ENCODE measurements at regions not wholly inside any gene's neighbourhood (a gene's known extent, or its start where the extent isn't known, plus 50 kb on each side); places are given as distances from the start of the nearest gene placed in this dataset.
A peak's percentile ranks its signal among the peaks of the same experiment; 100 is the strongest.
"Not testable (repeated sequence)": the region's sequence is repeated elsewhere in the genome, so short reads cannot be mapped to it uniquely, and the experiment has no call there.

DNA sequence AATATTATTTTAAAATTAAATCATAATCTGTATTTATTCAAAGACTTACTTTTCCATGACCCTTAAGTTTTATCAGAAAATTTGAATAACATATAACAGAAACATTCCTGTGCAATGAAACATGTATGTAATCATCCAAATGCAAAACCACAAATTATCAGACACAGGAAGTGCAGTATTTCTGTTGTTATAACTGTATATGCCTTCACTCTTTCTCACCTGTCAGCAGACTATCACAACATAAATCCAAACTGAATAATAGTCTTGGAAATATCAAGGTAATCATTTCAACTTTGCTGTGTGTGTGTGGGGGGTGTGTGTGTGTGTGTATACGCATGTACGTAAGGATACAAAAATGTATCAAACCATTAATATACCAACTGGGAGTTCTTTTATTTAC, 285.9 kb downstream of the SLC7A11 start:
- DNase-seq (ENCODE audit: low read depth in 2 of 2) = peak in 1 of 2 experiments; percentile 24

DNA sequence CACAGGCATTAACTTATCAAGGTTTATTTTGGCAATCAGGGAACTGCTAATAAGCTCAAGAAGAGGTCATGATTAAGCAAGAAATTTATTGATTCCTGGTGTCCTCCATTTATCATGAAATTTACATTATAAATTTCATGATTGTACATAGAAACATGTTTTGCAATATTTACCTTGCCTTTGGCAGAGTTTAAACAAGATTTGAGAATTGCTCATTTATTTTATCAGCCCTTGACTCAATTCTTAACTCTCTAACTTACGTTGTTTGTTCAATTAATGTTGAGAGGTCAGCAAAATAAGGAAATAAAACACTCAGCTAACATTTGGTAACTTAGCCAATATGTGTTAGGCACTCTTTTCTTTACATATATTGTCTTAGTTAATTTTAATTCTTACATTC, 286.6 kb downstream of the SLC7A11 start:
- DNase-seq (ENCODE audit: low read depth in 2 of 2) = no peak

DNA sequence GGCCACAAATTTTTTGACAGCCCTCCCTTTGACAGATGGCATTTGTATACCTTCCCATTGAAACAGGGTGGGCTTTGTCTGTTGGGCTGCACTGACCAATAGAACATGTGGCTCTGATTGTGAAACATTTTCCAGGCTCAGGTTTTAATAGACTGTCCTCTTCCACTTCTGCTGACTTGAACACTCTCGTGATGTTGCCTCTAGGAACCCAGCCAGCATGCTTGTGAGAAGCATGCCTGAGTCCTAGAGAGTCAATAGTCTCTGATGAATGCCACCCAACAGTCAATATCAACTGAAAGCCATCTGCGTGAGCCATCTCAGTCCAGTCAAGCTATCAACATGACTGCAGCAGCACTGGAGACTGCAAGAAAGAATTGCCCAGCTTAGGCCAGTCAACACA, 290.0 kb downstream of the SLC7A11 start:
- DNase-seq (ENCODE audit: low read depth in 2 of 2) = no peak

DNA sequence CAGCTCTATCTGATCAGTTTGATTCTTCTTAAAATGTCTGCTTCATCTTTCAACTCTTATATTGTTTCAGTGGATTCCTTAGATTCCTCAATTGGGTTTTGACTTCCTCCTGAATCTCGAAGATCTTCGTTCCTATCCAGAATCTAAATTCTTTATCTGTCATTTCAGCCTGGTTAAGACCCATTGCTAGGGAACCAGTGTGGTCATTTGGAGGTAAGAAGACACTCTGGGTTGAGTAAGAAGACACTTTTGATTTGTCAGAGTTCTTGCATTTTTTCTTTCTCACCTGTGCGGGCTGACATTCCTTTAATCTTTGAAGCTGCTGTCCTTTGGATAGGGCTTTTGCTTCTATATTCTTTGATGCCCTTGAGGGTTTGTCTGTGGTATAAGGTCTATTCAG, 291.9 kb downstream of the SLC7A11 start:
- no peak for DNase-seq (ENCODE audit: low read depth in 2 of 2)

DNA sequence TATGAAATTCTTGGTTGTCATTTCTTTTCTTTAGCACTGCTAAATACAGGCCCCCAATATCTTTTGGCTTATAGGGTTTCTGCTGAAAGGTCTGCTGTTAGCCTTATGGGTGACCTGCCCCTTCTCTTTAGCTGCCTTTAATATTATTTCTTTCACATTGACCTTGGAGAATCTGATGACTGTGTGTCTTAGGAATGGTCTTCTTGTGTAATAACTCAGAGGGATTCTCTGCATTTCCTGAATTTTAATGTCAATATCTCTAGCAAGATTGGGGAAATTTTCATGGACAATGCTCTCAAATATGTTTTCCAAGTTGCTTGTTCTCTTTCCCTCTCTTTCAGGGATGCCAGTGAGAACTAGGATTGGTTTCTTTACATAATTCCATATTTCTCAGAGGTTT, 292.4 kb downstream of the SLC7A11 start:
- DNase-seq (ENCODE audit: low read depth in 2 of 2) = no peak

DNA sequence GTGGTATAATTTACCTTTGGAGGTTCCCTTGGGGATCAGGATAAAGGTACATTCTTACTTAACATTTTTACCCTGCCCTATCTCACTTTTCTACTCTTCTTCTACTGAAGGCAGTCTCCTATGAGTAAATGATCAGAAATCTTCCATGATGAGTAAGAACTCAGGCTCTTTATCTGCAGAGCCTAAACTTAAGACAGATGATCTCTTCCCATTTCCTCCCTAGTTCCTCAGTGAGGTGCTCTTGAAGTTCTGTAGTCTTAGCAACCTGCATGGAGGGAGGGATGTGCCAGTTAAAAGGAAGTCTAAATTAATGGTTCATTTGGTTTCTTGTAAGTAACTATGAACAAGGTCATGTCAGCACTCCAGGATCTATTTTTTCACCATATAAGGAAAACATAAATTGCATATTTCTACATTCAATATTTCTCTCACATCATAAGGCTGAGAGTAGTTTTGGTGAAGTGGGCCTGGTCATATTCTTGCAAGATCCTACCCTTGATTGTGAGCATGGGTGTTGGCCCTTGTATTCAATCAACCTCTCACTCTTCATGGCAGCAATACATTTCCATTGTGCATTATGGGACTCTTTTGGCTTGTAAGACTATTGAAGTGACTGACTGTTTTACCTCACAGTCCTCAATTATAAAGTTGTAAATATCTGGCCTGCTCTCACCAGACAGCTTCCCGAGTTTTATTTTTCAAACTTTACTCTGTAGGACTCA, 295.5 kb downstream of the SLC7A11 start:
- no peak for DNase-seq (ENCODE audit: low read depth in 2 of 2)

DNA sequence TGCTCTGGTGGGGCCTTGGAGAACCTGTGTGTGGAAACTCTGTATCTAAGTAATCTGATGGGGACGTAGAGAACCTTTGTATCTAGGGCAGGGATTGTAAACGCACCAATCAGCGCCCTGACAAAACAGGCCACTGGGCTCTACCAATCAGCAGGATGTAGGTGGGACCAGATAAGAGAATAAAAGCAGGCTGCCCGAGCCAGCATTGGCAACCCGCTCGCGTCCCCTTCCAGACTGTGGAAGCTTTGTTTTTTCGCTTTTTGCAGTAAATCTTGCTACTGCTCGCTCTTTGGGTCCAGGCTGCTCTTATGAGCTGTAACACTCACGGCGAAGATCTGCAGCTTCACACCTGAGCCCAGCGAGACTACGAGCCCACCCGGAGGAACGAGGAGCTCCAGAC, 299.3 kb downstream of the SLC7A11 start:
- not testable (repeated sequence) for DNase-seq (ENCODE audit: low read depth in 2 of 2)

DNA sequence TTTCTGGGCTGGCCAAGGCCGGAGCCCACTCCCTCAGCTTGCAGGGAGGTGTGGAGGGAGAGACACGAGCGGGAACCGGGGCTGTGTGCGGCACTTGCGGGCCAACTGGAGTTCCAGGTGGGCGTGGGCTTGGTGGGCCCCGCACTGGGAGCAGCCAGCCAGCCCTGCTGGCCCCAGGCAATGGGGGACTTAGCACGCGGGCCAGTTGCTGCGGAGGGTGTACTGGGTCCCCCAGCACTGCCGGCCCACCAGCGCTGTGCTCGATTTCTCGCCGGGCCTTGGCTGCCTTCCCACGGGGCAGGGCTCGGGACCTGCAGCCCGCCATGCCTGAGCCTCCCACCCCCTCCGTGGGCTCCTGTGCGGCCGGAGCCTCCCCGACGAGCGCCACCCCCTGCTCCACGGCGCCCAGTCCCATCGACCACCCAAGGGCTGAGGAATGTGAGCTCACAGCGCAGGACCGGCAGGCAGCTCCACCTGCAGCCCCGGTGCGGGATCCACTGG, 300.1 kb downstream of the SLC7A11 start:
- not testable (repeated sequence) for DNase-seq (ENCODE audit: low read depth in 2 of 2)

DNA sequence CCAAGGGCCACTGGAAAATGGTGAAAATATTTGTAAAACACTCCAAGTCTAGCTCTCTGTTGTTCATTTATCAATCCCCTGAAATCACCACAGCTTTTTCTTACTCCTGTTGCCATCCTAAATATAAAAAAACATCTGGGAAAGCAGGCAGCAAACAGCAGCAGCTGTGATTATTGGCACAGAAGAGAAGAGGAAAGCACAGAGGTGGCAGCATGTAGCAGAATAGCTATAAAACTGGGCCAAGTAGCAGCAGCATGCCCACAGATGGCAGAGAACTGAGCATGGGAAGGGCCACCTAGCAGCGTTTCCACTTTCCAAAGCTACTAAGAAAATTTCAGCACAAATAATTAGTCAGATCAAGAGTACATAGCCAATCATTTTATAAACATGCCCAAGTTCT, 307.2 kb downstream of the SLC7A11 start:
- no peak for DNase-seq (ENCODE audit: low read depth in 2 of 2)

DNA sequence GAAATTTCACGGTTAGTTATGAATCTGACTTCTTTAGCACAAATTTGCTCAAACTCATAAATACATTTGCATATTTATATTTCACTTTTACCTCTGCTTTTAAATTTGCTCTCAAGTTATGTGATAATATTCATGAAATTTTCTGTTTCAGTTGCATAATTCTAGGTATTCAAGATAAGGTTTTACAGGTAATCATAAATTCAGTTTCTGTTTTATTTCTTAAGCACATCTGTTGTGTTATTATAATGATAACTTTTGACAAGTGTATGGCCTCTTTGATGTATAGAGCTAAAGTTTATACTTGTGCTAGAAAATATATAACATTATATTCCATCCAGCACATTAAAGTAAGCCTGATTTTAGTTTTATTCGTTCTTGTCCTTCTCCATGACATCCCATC, 308.1 kb downstream of the SLC7A11 start:
- DNase-seq (ENCODE audit: low read depth in 2 of 2) = no peak

DNA sequence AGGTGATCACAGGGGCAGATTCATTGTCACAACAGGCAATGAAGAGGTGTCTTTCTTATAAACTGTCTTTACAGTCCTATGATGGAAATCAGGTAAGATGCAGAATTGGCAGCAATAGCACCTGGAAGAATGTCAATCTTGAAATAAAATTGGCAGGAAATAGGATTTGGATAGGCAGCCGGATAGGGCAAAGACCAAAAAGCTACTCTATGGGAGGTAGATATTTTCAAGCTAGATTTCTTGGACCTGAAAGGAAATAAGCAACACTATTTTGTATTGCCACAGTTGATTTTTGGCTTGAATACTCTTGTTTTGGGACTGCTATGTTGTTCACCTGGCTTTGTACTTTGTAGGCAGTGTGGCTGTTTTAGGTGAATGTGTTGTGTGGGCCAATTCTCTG, 314.2 kb downstream of the SLC7A11 start:
- no peak for DNase-seq (ENCODE audit: low read depth in 2 of 2)

DNA sequence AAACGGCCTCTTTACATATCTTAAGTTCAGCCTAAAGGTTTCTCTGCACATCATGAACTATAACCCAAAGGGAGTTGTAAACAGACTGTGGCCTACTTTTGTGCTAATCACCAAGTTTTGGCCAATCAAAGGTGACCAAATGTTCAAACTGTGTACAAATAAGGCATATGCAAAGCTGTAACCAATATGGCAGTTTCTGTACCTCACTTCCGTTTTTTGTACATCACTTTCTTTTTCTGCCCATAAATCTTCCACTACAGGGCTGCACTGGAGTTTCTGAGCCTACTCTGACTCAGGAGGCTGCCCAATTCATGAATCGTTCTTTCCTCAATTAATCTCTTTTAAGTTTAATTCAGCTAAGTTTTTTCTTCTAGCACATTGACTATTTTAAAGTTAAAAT, 318.7 kb downstream of the SLC7A11 start:
- DNase-seq (ENCODE audit: low read depth in 2 of 2) = no peak

DNA sequence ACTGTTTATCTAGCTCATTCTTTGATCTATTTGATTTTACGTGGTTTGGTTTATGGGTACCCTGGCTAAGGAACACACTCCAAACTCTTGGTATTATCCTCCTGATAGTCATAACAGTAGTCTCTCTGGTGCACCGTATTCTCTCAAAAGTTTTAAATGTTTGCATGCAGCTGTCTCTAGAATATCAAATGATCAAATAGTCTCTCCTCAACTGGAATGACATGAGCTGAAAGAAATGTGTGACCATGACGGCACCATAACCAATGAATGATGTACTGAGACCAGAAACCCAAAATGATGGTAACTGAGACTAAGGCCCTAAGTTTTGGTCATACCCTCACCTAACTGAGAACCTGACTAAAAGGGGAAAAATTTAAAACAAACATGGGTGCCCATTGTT, 319.4 kb downstream of the SLC7A11 start:
- DNase-seq (ENCODE audit: low read depth in 2 of 2) = no peak

DNA sequence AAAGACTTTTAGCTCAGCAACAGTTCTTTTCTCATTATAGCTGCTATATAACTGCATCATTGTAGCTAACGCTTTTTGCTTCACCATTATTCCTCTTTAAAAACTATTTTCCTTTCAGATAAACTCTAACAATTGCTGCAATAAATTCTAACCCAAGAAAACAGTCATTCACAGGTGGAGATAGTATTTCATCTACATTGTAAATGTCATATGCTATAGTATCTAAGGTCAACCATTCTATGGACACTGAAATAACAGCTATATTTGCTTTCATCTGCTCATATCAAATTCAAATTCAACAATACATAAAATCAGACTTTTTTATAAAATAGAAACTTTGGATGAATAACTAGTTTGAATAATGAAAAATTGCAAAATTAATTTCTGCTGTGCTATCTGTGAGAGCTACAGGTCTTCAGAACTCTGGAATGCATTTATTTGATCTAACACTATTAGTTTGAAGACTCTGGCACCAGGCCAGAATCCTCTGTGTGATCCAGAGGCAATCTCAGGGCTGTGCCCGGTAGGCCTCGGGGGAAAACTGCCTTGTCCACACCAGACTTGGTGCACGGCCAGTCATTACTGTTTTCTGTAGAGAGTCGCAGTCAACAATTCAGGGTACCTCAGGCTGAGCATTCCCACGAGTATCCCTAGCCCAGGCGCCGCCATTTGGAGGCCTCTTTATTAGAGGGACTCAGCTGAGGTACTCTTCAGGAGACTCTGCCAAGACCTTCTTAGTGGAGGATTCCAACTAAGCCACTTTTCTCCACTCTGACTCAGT, 332.4 kb downstream of the SLC7A11 start:
- DNase-seq (ENCODE audit: low read depth in 2 of 2) = no peak

DNA sequence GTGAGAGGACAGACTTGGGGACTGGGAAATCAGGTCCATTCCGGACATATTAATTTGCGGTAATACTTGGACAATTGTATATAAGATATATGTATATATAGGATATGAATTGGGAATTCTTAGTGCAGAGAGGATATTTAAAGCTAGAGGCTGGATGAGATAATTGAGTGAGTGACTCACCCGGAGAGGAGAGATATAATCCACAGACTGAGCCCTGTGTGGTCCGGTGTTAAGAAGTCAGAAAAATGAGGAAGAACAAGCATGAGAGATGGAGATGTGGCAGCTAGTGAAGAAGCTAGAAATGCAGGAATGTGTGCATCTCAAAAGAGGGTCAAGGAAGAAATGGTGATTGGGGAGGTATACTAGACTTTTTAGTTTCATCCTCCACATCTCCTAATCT, 336.2 kb downstream of the SLC7A11 start:
- DNase-seq (ENCODE audit: low read depth in 2 of 2) = peak; percentile 9 to 15

DNA sequence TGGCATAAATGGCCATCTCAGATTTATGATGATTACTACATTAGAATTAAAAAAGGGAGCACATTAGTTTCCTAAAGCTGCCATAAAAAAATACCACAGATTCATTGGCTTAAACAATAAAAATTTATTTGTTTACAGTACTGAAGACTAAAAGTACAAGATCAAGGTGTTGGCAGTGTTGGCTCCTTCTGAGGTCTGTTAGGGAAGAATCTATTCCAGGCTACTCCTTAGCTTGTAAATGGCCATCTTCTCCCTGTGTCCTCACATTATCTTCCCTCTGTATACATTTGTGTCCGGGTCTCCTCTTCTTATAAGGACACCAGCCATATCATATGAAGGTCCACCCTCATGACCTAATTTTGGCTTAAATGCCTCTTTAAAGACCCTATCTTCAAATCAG, 341.0 kb downstream of the SLC7A11 start:
- no peak for DNase-seq (ENCODE audit: low read depth in 2 of 2)

DNA sequence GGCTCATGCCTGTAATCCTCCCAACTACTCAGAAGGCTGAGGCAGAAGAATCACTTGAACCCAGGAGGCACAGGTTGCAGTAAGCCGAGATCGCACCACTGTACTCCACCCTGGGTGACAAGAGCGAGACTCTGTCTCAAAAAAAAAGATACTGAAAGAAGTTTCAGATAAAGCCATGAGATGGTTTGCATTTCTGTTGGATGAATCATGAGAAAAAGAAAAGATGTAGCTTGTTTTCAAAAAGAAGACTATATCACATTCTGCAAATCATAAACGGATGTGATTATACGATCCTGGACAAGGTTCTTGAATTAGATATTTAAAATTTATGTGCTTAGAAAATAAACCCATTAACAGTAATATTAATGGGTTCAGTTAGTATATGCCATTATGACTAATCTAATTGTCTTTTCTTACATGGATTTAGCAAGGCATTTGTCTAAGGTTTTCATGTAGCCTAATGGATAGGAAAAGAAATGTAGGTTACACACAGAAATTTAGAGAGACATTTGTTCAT, 345.9 kb downstream of the SLC7A11 start:
- no peak for DNase-seq (ENCODE audit: low read depth in 2 of 2)

DNA sequence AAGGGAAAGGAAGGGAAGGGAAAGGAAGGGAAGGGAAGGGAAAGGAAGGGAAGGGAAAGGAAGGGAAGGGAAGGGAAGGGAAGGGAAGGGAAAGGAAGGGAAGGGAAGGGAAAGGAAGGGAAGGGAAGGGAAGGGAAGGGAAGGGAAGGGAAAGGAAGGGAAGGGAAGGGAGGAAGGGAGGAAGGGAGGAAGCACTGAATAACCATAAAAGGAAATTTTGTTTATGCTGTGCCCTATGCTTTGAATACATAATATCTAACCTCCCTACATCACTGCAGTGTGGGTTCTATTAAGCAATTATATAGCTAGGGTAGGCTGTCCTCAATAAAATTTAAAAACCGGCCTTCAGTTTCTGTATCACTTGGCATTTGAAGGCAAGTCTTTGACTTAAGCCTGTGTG, 346.6 kb downstream of the SLC7A11 start:
- DNase-seq (ENCODE audit: low read depth in 2 of 2) = not testable (repeated sequence)

DNA sequence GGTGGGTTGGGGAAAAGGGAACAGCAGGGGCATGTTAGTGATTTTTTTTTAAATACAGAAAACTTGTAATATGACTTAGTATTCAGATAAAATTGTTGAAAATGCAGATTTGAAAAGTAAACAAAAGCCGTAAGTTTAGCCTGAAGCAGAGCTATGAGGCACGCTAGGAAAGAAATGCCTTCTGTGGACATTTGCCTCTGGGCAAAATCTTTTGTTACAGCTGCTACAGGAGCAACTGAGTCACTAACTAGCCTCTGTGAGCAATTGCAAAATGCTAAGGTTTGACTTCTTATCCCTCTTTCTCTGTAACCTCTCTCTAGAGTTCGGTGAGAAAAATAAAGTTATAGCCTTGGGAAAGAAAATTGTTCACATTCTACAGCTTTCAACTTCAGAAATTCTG, 350.0 kb downstream of the SLC7A11 start:
- DNase-seq (ENCODE audit: low read depth in 2 of 2) = no peak

DNA sequence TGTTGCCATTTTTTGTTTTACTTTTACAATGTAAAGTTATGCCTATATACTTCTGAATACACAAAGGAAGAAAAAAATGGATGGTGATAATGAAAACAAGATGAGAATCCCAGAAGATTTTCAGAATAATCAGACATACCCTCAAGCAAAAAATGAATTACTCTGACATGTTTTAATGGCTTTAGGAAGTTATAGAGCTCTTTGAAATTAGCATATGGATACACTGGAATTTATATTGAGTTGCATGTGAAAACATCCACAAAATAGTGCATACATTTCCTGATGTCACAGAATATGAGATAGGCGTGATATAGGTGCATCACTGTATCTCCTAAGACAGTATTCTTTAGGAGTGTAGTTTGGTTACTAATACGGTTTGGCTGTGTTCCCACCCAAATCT, 351.3 kb downstream of the SLC7A11 start:
- DNase-seq (ENCODE audit: low read depth in 2 of 2) = no peak

DNA sequence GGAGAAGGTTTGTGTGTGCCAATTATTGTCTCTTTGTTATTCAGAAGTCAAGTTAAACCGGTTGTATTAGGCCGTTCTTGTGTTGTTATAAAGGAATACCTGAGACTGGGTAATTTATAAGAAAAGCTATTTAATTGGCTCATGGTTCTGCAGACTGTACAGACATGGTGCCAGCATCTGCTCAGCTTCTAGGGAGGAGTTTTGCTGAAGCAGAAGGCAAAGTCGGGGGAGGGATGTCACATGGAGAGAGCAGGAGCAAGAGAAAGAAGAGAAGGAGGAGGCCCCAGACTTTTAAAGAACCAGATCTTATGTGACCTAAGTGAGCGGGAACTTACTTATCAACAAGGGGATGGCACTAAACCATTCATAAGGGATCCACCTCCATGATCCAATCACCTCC, 349.3 kb upstream of the PCDH18 start:
- no peak for DNase-seq (ENCODE audit: low read depth in 2 of 2)

DNA sequence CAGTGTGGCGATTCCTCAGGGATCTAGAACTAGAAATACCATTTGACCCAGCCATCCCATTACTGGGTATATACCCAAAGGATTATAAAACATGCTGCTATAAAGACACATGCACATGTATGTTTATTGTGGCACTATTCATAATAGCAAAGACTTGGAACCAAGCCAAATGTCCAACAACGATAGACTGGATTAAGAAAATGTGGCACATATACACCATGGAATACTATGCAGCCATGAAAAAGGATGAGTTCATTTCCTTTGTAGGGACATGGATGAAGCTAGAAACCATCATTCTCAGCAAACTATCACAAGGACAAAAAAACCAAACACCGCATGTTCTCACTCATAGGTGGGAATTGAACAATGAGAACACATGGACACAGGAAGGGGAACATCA, 335.8 kb upstream of the PCDH18 start:
- DNase-seq (ENCODE audit: low read depth in 2 of 2) = not testable (repeated sequence)

DNA sequence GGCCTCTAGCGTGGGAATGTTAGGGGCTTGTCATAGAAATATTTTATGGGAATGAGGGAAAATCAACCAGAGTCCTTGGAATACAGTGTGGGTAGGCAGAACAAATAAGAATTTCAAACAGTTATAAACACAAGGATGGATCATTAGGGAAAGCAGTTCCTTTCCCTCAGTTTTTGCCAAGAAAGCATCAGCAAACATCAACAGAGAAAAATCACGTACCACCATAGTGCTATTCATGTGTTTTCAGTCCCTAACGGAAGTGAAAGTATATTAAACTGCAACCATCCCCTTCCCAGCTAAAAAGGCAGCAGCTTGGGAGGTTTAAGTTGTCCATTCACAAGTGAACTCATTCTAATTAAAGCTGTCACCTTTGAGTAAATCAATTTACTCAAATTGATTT, 334.4 kb upstream of the PCDH18 start:
- DNase-seq (ENCODE audit: low read depth in 2 of 2) = no peak

All from fibroblast of skin of left biceps (primary cell).